MM.1S (cell line): ENCODE measurements at regions not wholly inside any gene's neighbourhood (a gene's known extent, or its start where the extent isn't known, plus 50 kb on each side); places are given as distances from the start of the nearest gene placed in this dataset.

ENCODE experiments used
- CTCF ChIP-seq: fragments of 300-600 bp; sonication (generic); IDR thresholded peaks from 2 replicates; pipeline ENCODE4 v1.5.1; 2016; ENCODE audit warnings: antibody characterized with exemption, low read length, mixed read lengths
- EZH2 ChIP-seq: fragments of 300-600 bp; sonication (generic); optimal IDR thresholded peaks from 2 replicates; pipeline ENCODE3; 2017; ENCODE audit warnings: low read depth, mild to moderate bottlenecking, antibody characterized with exemption, low read length, mixed read lengths

DNA sequence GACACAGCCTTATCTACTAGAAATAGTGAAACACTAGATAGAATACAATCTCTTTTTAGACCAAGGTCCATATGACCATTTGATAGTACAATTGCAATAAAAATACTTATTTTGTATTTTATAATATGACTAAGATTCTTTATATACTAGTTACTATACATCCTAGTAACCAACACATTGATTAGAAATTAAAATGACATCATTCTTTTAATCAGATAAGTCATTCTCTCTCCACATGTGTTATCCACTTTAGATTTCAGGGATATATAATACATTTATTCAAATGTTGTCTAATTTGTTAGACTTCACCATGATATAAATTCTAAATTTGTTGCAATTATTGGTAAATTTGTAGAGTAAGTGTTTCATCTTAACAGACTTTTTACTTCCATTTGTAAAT, 276.2 kb upstream of the DPH6 start:
- TF ChIP-seq EZH2, result no peak
- TF ChIP-seq CTCF, result no peak
